ENCODE measurements at regions not wholly inside any gene's neighbourhood (a gene's known extent, or its start where the extent isn't known, plus 50 kb on each side); places are given as distances from the start of the nearest gene placed in this dataset.
A peak's percentile ranks its signal among the peaks of the same experiment; 100 is the strongest.

- Histone ChIP-seq H3K27me3 (ENCODE audit: control insufficient read depth, insufficient read depth, low read length) (no peaks in the 10 kb centered on the region), H3K36me3 (ENCODE audit: control insufficient read depth, insufficient read depth, low read length) (no peaks in the 10 kb centered on the region), H3K4me3 (ENCODE audit: low read depth, low read length) (no peak overlapping the region)
- TF ChIP-seq CTCF (IDR thresholded peaks at IDR 0.05; ENCODE audit: insufficient read depth, low read length, severe bottlenecking) = no peak
- FAIRE-seq (no peak), DNase-seq (ENCODE audit: low read depth) (peak; percentile 13)
These were observed 174.3 kb upstream of the ZBTB20 start for GRCh38 chr3:115321400-115321805.

- no peak for DNase-seq (ENCODE audit: low read depth)
- FAIRE-seq = no peak
- no peak for TF ChIP-seq CTCF (IDR thresholded peaks at IDR 0.05; ENCODE audit: insufficient read depth, low read length, severe bottlenecking)
- Histone ChIP-seq H3K4me3 (ENCODE audit: low read depth, low read length) (no peak overlapping the region), H3K27me3 (ENCODE audit: control insufficient read depth, insufficient read depth, low read length) (no peaks in the 10 kb centered on the region), H3K36me3 (ENCODE audit: control insufficient read depth, insufficient read depth, low read length) (no peaks in the 10 kb centered on the region)
These were observed 175.8 kb upstream of the ZBTB20 start for GRCh38 chr3:115322901-115323300.

GRCh38 chr3:115323380-115323779, 176.3 kb upstream of the ZBTB20 start:
- TF ChIP-seq CTCF (IDR thresholded peaks at IDR 0.05; ENCODE audit: insufficient read depth, low read length, severe bottlenecking) = no peak
- DNase-seq (ENCODE audit: low read depth) (no peak), FAIRE-seq (no peak)
- H3K36me3 ChIP-seq (ENCODE audit: control insufficient read depth, insufficient read depth, low read length) = no peaks in the 10 kb centered on the region
- H3K27me3 ChIP-seq (ENCODE audit: control insufficient read depth, insufficient read depth, low read length) = no peaks in the 10 kb centered on the region
- no peak overlapping the region for H3K4me3 ChIP-seq (ENCODE audit: low read depth, low read length)

- TF ChIP-seq CTCF (IDR thresholded peaks at IDR 0.05; ENCODE audit: insufficient read depth, low read length, severe bottlenecking) = no peak
- Histone ChIP-seq H3K27me3 (ENCODE audit: control insufficient read depth, insufficient read depth, low read length) (no peaks in the 10 kb centered on the region), H3K36me3 (ENCODE audit: control insufficient read depth, insufficient read depth, low read length) (no peaks in the 10 kb centered on the region), H3K4me3 (ENCODE audit: low read depth, low read length) (no peak overlapping the region)
- no peak for DNase-seq (ENCODE audit: low read depth)
- no peak for FAIRE-seq
These were observed 177.0 kb upstream of the ZBTB20 start for GRCh38 chr3:115324056-115324455.

GRCh38 chr3:115325539-115325938, 178.5 kb upstream of the ZBTB20 start:
- no peaks in the 10 kb centered on the region for H3K36me3 ChIP-seq (ENCODE audit: control insufficient read depth, insufficient read depth, low read length)
- no peak overlapping the region for H3K4me3 ChIP-seq (ENCODE audit: low read depth, low read length)
- FAIRE-seq = no peak
- TF ChIP-seq CTCF (IDR thresholded peaks at IDR 0.05; ENCODE audit: insufficient read depth, low read length, severe bottlenecking) = no peak
- H3K27me3 ChIP-seq (ENCODE audit: control insufficient read depth, insufficient read depth, low read length) = no peaks in the 10 kb centered on the region
- peak; percentile 44 for DNase-seq (ENCODE audit: low read depth)

GRCh38 chr3:115330430-115330829, 183.3 kb upstream of the ZBTB20 start:
- Histone ChIP-seq H3K27me3 (ENCODE audit: control insufficient read depth, insufficient read depth, low read length) (no peaks in the 10 kb centered on the region), H3K4me3 (ENCODE audit: low read depth, low read length) (no peak overlapping the region), H3K36me3 (ENCODE audit: control insufficient read depth, insufficient read depth, low read length) (no peaks in the 10 kb centered on the region)
- no peak for TF ChIP-seq CTCF (IDR thresholded peaks at IDR 0.05; ENCODE audit: insufficient read depth, low read length, severe bottlenecking)
- FAIRE-seq (no peak), DNase-seq (ENCODE audit: low read depth) (peak; percentile 43)

All from bronchial epithelial cell (primary cell).